Loucy (cell line): ENCODE measurements at regions not wholly inside any gene's neighbourhood (a gene's known extent, or its start where the extent isn't known, plus 50 kb on each side); places are given as distances from the start of the nearest gene placed in this dataset.
"Not testable (repeated sequence)": the region's sequence is repeated elsewhere in the genome, so short reads cannot be mapped to it uniquely, and the experiment has no call there.

ENCODE experiments used
- CTCF ChIP-seq: fragments of 200-600 bp; sonication (generic); conservative IDR thresholded peaks from 2 replicates; pipeline ENCODE4 v1.5.1; 2014; ENCODE audit warnings: mild to moderate bottlenecking, antibody characterized with exemption, low read length
- EZH2phosphoT487 ChIP-seq: fragments of 200-600 bp; IDR thresholded peaks from 2 replicates; pipeline ENCODE4 v1.6.1; 2018; ENCODE audit warnings: antibody characterized with exemption, mild to moderate bottlenecking, moderate library complexity, borderline replicate concordance

- TF ChIP-seq CTCF, EZH2phosphoT487: not testable (repeated sequence)
Measured at GRCh38 chr11:42881335-42881734, 430.5 kb upstream of the API5 start.
